Caco-2 (cell line): ENCODE measurements at regions not wholly inside any gene's neighbourhood (a gene's known extent, or its start where the extent isn't known, plus 50 kb on each side); places are given as distances from the start of the nearest gene placed in this dataset.

Experiments
- BruUV-seq: library from RNA; stranded (reverse); fragments of 400-500 nt; replicated peaks from 2 replicates; lab custom pipeline; 2021; lab: Mats Ljungman, UMichigan
- CTCF ChIA-PET: fragments of 300-600 bp; sonication (Branson Sonifier 250); formaldehyde crosslinking; loops from one replicate; lab custom pipeline; 2022; ENCODE audit warnings: antibody characterized with exemption; lab: Charles Lee
- POLR2A ChIA-PET: fragments of 300-600 bp; sonication (Branson Sonifier 250); formaldehyde crosslinking; loops from one replicate; lab custom pipeline; 2022; ENCODE audit warnings: antibody characterized with exemption; lab: Charles Lee
- DNase-seq, 2 experiments: peaks; one replicate each; pipeline versions ENCODE4 v3.0.0 to v3.0.0-alpha.2; 2020 to 2022
- H3K27me3 ChIP-seq: replicated peaks from 2 replicates; pipeline ENCODE4 v1.6.0; 2011; ENCODE audit warnings: low read length; ENCODE audit not compliant: control insufficient read depth, insufficient read depth
- H3K36me3 ChIP-seq: 2 replicates; pipeline ENCODE4 v1.5.1; 2011; ENCODE audit warnings: low read length; ENCODE audit not compliant: control insufficient read depth, insufficient read depth
- H3K4me1 ChIP-seq: fragments of 250-450 bp; sonication (Bioruptor Pico); 2 replicates; pipeline ENCODE4 v1.5.1; 2020; ENCODE audit warnings: mild to moderate bottlenecking
- H3K4me3 ChIP-seq: 2 replicates; pipeline ENCODE4 v1.5.1; 2011; ENCODE audit warnings: low read depth, mild to moderate bottlenecking, control low read depth, low read length
- H3K9me3 ChIP-seq: fragments of 250-450 bp; sonication (Bioruptor Pico); 2 replicates; pipeline ENCODE4 v1.5.1; 2020; ENCODE audit warnings: mild to moderate bottlenecking, moderate library complexity
- H3K27ac Mint-ChIP-seq: one replicate; pipeline ENCODE4 v1.8.0; 2022; ENCODE audit warnings: mixed read lengths; ENCODE audit not compliant: unreplicated experiment
- H3K27me3 Mint-ChIP-seq: one replicate; pipeline ENCODE4 v1.8.0; 2022; ENCODE audit warnings: mixed read lengths; ENCODE audit not compliant: insufficient read depth, unreplicated experiment
- H3K36me3 Mint-ChIP-seq: one replicate; pipeline ENCODE4 v1.8.0; 2022; ENCODE audit warnings: mild to moderate bottlenecking, mixed read lengths; ENCODE audit not compliant: insufficient read depth, unreplicated experiment
- H3K4me1 Mint-ChIP-seq: one replicate; pipeline ENCODE4 v1.8.0; 2022; ENCODE audit warnings: low read depth, mixed read lengths; ENCODE audit not compliant: unreplicated experiment
- H3K4me3 Mint-ChIP-seq: one replicate; pipeline ENCODE4 v1.8.0; 2022; ENCODE audit warnings: mild to moderate bottlenecking, moderate library complexity, mixed read lengths; ENCODE audit not compliant: unreplicated experiment
- H3K9me3 Mint-ChIP-seq: one replicate; pipeline ENCODE4 v1.8.0; 2022; ENCODE audit warnings: mixed read lengths; ENCODE audit not compliant: unreplicated experiment
- intact Hi-C: fragments of 100-400 bp; cut with micrococcal nuclease; formaldehyde crosslinking; loops from one replicate; pipeline ENCODE4 v1.10.0; 2022; ENCODE audit not compliant: unreplicated experiment
- TF ChIP-seq, protein P1 (sequence below), 2 experiments: fragments of 200-600 bp in 1 of 2; IDR thresholded peaks; 1 replicate in 1 of 2; 2 replicates in 1 of 2; pipeline versions ENCODE4 v1.5.1 to v1.8.0; 2011 to 2022; ENCODE audit warnings: antibody characterized with exemption in 1 of 2, control low read depth in 1 of 2, inconsistent platforms in 1 of 2, low read depth in 1 of 2, low read length in 1 of 2, mild to moderate bottlenecking in 1 of 2, moderate library complexity in 1 of 2; ENCODE audit not compliant: insufficient read depth in 1 of 2, severe bottlenecking in 1 of 2, unreplicated experiment in 1 of 2

- intact Hi-C loops: no loop called here
- Histone ChIP-seq H3K9me3 (no peaks in the 10 kb centered on the region), H3K4me3 (no peak overlapping the region), H3K4me1 (no peaks in the 10 kb centered on the region), H3K27me3 (no peaks in the 10 kb centered on the region), H3K36me3 (no peaks in the 10 kb centered on the region)
- ChIA-PET CTCF (no interaction called here), POLR2A (no interaction called here)
- Mint-ChIP-seq H3K36me3 (no peaks in the 10 kb centered on the region), H3K27me3 (peaks cover 8% of the 10 kb centered on the region), H3K4me1 (no peaks in the 10 kb centered on the region), H3K9me3 (no peaks in the 10 kb centered on the region), H3K27ac (no peak overlapping the region), H3K4me3 (no peak overlapping the region)
- BruUV-seq: no TSS peak
- TF ChIP-seq, protein P1, sequence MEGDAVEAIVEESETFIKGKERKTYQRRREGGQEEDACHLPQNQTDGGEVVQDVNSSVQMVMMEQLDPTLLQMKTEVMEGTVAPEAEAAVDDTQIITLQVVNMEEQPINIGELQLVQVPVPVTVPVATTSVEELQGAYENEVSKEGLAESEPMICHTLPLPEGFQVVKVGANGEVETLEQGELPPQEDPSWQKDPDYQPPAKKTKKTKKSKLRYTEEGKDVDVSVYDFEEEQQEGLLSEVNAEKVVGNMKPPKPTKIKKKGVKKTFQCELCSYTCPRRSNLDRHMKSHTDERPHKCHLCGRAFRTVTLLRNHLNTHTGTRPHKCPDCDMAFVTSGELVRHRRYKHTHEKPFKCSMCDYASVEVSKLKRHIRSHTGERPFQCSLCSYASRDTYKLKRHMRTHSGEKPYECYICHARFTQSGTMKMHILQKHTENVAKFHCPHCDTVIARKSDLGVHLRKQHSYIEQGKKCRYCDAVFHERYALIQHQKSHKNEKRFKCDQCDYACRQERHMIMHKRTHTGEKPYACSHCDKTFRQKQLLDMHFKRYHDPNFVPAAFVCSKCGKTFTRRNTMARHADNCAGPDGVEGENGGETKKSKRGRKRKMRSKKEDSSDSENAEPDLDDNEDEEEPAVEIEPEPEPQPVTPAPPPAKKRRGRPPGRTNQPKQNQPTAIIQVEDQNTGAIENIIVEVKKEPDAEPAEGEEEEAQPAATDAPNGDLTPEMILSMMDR (IDR thresholded peaks at IDR 0.05; ENCODE audit: insufficient read depth in 1 of 2, low read depth in 1 of 2, low read length in 1 of 2, severe bottlenecking in 1 of 2, unreplicated experiment in 1 of 2): no peak
- DNase-seq: no peak
Measured at GRCh38 chr3:157586293-157586692, 83.1 kb upstream of the VEPH1 start.

- Mint-ChIP-seq H3K4me1 (no peaks in the 10 kb centered on the region), H3K36me3 (no peaks in the 10 kb centered on the region), H3K27ac (no peak overlapping the region), H3K27me3 (peaks cover 3% of the 10 kb centered on the region), H3K4me3 (no peak overlapping the region), H3K9me3 (no peaks in the 10 kb centered on the region)
- no peaks in the 10 kb centered on the region for H3K4me1 ChIP-seq
- TF ChIP-seq, protein P1 (IDR thresholded peaks at IDR 0.05; ENCODE audit: insufficient read depth in 1 of 2, low read depth in 1 of 2, low read length in 1 of 2, severe bottlenecking in 1 of 2, unreplicated experiment in 1 of 2): no peak
- DNase-seq: no peak
- H3K4me3 ChIP-seq: no peak overlapping the region
- H3K27me3 ChIP-seq: no peaks in the 10 kb centered on the region
- CTCF ChIA-PET: no interaction called here
- H3K36me3 ChIP-seq: no peaks in the 10 kb centered on the region
- no TSS peak for BruUV-seq
- intact Hi-C loops: no loop called here
- H3K9me3 ChIP-seq: no peaks in the 10 kb centered on the region
- POLR2A ChIA-PET: no interaction called here
Measured at GRCh38 chr3:157585386-157585785, 82.2 kb upstream of the VEPH1 start.

DNA sequence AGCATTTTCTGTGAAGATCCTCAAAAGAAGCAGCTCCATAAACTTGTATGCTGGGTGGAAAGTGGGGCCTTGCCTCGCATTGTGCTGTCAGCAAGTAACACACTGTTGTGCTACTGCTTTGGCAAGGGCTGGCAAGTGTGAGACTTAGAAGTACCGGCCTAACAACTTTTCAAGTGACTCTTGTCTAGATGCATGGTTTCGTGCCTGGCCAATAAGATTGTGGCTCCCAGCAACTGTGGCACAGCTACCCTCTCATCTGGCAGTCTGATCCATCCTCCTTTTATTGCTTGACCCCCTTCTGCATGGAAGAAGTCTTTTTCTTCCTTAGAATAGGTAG is 79.4 kb upstream of the VEPH1 start:
- no peaks in the 10 kb centered on the region for H3K27me3 ChIP-seq
- no peaks in the 10 kb centered on the region for H3K9me3 Mint-ChIP-seq
- CTCF ChIA-PET: no interaction called here
- H3K27me3 Mint-ChIP-seq: no peaks in the 10 kb centered on the region
- H3K4me3 Mint-ChIP-seq: no peak overlapping the region
- H3K4me1 ChIP-seq: no peaks in the 10 kb centered on the region
- H3K4me1 Mint-ChIP-seq: no peaks in the 10 kb centered on the region
- POLR2A ChIA-PET: no interaction called here
- no TSS peak for BruUV-seq
- no peak overlapping the region for H3K4me3 ChIP-seq
- H3K36me3 Mint-ChIP-seq: no peaks in the 10 kb centered on the region
- H3K9me3 ChIP-seq: no peaks in the 10 kb centered on the region
- TF ChIP-seq, protein P1 (IDR thresholded peaks at IDR 0.05; ENCODE audit: insufficient read depth in 1 of 2, low read depth in 1 of 2, low read length in 1 of 2, severe bottlenecking in 1 of 2, unreplicated experiment in 1 of 2): no peak
- no peaks in the 10 kb centered on the region for H3K36me3 ChIP-seq
- no peak overlapping the region for H3K27ac Mint-ChIP-seq
- intact Hi-C loops: no loop called here
- no peak for DNase-seq
